HepG2 (cell line): ENCODE measurements at regions not wholly inside any gene's neighbourhood (a gene's known extent, or its start where the extent isn't known, plus 50 kb on each side); places are given as distances from the start of the nearest gene placed in this dataset.

Experiments used
- AGO1 ChIP-seq: fragments of 200-400 bp; formaldehyde crosslinking; IDR thresholded peaks from 2 replicates; pipeline ENCODE4 v1.6.1; 2017; ENCODE audit warnings: mild to moderate bottlenecking, low read depth, low read length, moderate library complexity; ENCODE audit not compliant: poor library complexity, severe bottlenecking
- CC2D1A ChIP-seq: sonication (generic); formaldehyde crosslinking; IDR thresholded peaks from 2 replicates; pipeline ENCODE4 v1.8.1; 2023; ENCODE audit warnings: mild to moderate bottlenecking, missing genetic modification reagents
- HNRNPL ChIP-seq: fragments of 200-400 bp; formaldehyde crosslinking; IDR thresholded peaks from 2 replicates; pipeline ENCODE4 v1.6.1; 2017; ENCODE audit warnings: mild to moderate bottlenecking, low read depth, low read length
- ISL2 ChIP-seq: sonication (generic); formaldehyde crosslinking; IDR thresholded peaks from 2 replicates; pipeline ENCODE4 v1.5.0; 2020; ENCODE audit warnings: missing genetic modification reagents
- ISX ChIP-seq: sonication (generic); formaldehyde crosslinking; conservative IDR thresholded peaks from 2 replicates; pipeline ENCODE4 v1.5.0; 2020; ENCODE audit warnings: missing genetic modification reagents
- KDM6A ChIP-seq: IDR thresholded peaks from 2 replicates; pipeline ENCODE4 v1.6.1; 2016; ENCODE audit warnings: low read depth
- KLF12 ChIP-seq: sonication (generic); formaldehyde crosslinking; IDR thresholded peaks from 2 replicates; pipeline ENCODE4 v1.4.0; 2020; ENCODE audit warnings: missing genetic modification reagents, borderline replicate concordance
- RBM39 ChIP-seq: fragments of 200-400 bp; formaldehyde crosslinking; IDR thresholded peaks from one replicate; pipeline ENCODE4 v1.6.1; 2018; ENCODE audit warnings: antibody characterized with exemption, mild to moderate bottlenecking, low read depth, low read length; ENCODE audit not compliant: poor library complexity, severe bottlenecking
- REL ChIP-seq: sonication (generic); formaldehyde crosslinking; conservative IDR thresholded peaks from 2 replicates; pipeline ENCODE4 v1.8.0; 2022; ENCODE audit warnings: mild to moderate bottlenecking, missing genetic modification reagents, moderate library complexity
- TBP ChIP-seq: sonication (generic); formaldehyde crosslinking; IDR thresholded peaks from 2 replicates; pipeline ENCODE4 v1.5.0; 2020; ENCODE audit warnings: missing genetic modification reagents
- ZNF350 ChIP-seq: sonication (generic); formaldehyde crosslinking; IDR thresholded peaks from 2 replicates; pipeline ENCODE4 v1.4.0; 2020; ENCODE audit warnings: mild to moderate bottlenecking, low read depth, missing genetic modification reagents, borderline replicate concordance
- ZNF550 ChIP-seq: sonication (generic); formaldehyde crosslinking; IDR thresholded peaks from 2 replicates; pipeline ENCODE4 v1.4.0; 2020; ENCODE audit warnings: mild to moderate bottlenecking, missing genetic modification reagents, borderline replicate concordance
- ZNF558 ChIP-seq: sonication (generic); formaldehyde crosslinking; IDR thresholded peaks from 2 replicates; pipeline ENCODE4 v1.9.0; 2022; ENCODE audit warnings: mild to moderate bottlenecking, missing genetic modification reagents, borderline replicate concordance
- ZNF761 ChIP-seq: sonication (generic); formaldehyde crosslinking; conservative IDR thresholded peaks from 2 replicates; pipeline ENCODE4 v1.4.0; 2020; ENCODE audit warnings: mild to moderate bottlenecking, missing genetic modification reagents
- ZSCAN31 ChIP-seq: sonication (generic); formaldehyde crosslinking; IDR thresholded peaks from 2 replicates; pipeline ENCODE4 v1.5.0; 2020; ENCODE audit warnings: low read depth, mild to moderate bottlenecking, missing genetic modification reagents
- TF ChIP-seq, protein P1 (sequence below), 2 experiments: fragments of 450-650 bp in 1 of 2; sonication (generic) in 1 of 2; formaldehyde crosslinking in 1 of 2; IDR thresholded peaks; 2 replicates each; pipeline versions ENCODE4 v1.6.1 to v1.8.0; 2016 to 2022; ENCODE audit warnings: antibody characterized with exemption in 1 of 2, mild to moderate bottlenecking in 1 of 2, missing genetic modification reagents in 1 of 2
- TF ChIP-seq, protein P2 (sequence below): sonication (generic); formaldehyde crosslinking; IDR thresholded peaks from 2 replicates; pipeline ENCODE4 v1.8.1; 2023; ENCODE audit warnings: missing genetic modification reagents, mild to moderate bottlenecking, borderline replicate concordance
- TF ChIP-seq, protein P3 (sequence below): sonication (generic); formaldehyde crosslinking; IDR thresholded peaks from 2 replicates; pipeline ENCODE4 v1.4.0; 2020; ENCODE audit warnings: missing genetic modification reagents

DNA sequence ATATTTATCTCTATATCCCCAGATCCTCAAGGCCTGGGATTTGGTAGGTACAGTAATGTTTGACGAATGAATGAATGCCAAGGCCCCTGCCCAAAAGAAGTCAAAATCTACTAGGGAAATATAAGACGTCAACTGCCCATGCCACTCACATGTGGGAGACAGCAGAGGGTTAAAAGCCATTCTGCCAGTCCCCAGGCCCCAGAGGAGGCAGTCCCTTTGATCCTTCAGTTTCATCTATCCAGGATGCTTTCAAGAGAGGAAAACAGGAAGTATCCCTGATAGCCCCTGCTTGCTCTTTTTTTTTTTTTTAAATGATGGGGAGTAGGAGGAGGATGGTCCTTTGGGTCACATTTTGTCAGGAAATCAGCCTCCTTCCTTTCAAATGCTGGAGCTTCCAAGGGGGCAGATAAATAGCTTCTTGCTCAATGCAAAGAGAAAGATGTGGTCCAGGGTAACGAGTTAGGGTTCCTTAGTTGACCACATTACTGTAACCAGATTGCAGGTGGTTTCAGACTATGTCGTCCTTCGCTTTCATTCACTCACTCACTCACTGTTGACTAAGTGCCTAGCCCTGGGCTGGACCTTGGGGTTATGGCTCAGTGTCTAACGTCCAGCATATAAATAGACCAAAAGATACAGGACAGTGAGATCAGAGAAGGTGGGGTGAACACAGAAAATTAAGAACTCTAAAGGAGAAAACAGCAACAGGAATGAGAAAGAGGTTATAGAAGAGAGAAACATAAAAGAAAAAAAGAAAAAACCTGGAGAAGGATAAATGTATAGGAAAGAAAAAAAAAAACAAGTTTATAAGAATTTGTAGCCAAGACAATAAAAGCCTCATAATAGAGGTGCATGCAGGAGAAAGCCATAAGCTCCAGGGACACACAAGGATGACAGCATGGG, 64.6 kb upstream of the PIM1 start (continued):
- TF ChIP-seq, protein P1, sequence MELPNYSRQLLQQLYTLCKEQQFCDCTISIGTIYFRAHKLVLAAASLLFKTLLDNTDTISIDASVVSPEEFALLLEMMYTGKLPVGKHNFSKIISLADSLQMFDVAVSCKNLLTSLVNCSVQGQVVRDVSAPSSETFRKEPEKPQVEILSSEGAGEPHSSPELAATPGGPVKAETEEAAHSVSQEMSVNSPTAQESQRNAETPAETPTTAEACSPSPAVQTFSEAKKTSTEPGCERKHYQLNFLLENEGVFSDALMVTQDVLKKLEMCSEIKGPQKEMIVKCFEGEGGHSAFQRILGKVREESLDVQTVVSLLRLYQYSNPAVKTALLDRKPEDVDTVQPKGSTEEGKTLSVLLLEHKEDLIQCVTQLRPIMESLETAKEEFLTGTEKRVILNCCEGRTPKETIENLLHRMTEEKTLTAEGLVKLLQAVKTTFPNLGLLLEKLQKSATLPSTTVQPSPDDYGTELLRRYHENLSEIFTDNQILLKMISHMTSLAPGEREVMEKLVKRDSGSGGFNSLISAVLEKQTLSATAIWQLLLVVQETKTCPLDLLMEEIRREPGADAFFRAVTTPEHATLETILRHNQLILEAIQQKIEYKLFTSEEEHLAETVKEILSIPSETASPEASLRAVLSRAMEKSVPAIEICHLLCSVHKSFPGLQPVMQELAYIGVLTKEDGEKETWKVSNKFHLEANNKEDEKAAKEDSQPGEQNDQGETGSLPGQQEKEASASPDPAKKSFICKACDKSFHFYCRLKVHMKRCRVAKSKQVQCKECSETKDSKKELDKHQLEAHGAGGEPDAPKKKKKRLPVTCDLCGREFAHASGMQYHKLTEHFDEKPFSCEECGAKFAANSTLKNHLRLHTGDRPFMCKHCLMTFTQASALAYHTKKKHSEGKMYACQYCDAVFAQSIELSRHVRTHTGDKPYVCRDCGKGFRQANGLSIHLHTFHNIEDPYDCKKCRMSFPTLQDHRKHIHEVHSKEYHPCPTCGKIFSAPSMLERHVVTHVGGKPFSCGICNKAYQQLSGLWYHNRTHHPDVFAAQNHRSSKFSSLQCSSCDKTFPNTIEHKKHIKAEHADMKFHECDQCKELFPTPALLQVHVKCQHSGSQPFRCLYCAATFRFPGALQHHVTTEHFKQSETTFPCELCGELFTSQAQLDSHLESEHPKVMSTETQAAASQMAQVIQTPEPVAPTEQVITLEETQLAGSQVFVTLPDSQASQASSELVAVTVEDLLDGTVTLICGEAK (IDR thresholded peaks at IDR 0.05), result no peak
- TF ChIP-seq, protein P1 (CRISPR knock-in tag; IDR thresholded peaks at IDR 0.05), result no peak
- peak; percentile 70; the same call in 1 of the 2 replicates for TF ChIP-seq HNRNPL
- TF ChIP-seq REL (CRISPR knock-in tag), result no peak
- no peak for TF ChIP-seq ZNF558 (CRISPR knock-in tag)
- TF ChIP-seq, protein P2, sequence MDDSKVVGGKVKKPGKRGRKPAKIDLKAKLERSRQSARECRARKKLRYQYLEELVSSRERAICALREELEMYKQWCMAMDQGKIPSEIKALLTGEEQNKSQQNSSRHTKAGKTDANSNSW (CRISPR knock-in tag), result no peak
- TF ChIP-seq ISX (CRISPR knock-in tag), result no peak
- TF ChIP-seq, protein P3, sequence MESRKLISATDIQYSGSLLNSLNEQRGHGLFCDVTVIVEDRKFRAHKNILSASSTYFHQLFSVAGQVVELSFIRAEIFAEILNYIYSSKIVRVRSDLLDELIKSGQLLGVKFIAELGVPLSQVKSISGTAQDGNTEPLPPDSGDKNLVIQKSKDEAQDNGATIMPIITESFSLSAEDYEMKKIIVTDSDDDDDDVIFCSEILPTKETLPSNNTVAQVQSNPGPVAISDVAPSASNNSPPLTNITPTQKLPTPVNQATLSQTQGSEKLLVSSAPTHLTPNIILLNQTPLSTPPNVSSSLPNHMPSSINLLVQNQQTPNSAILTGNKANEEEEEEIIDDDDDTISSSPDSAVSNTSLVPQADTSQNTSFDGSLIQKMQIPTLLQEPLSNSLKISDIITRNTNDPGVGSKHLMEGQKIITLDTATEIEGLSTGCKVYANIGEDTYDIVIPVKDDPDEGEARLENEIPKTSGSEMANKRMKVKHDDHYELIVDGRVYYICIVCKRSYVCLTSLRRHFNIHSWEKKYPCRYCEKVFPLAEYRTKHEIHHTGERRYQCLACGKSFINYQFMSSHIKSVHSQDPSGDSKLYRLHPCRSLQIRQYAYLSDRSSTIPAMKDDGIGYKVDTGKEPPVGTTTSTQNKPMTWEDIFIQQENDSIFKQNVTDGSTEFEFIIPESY (CRISPR knock-in tag), result 0 out of 2 replicates have a peak, but pooled peaks have one; percentile 14
- no peak for TF ChIP-seq RBM39
- peak; percentile 47; the same call in 1 of the 2 replicates for TF ChIP-seq KLF12
- no peak for TF ChIP-seq TBP (CRISPR knock-in tag)
- TF ChIP-seq CC2D1A (CRISPR knock-in tag), result no peak
- TF ChIP-seq ZNF550, result no peak
- TF ChIP-seq KDM6A (CRISPR knock-in tag), result peak; percentile 72
- TF ChIP-seq ZSCAN31 (CRISPR knock-in tag), result no peak
- no peak for TF ChIP-seq AGO1
- peak; percentile 92 for TF ChIP-seq ISL2 (CRISPR knock-in tag)
- TF ChIP-seq ZNF350 (CRISPR knock-in tag), result no peak
- TF ChIP-seq ZNF761 (CRISPR knock-in tag), result no peak
